A673 (cell line): ENCODE measurements at regions not wholly inside any gene's neighbourhood (a gene's known extent, or its start where the extent isn't known, plus 50 kb on each side); places are given as distances from the start of the nearest gene placed in this dataset.
A peak's percentile ranks its signal among the peaks of the same experiment; 100 is the strongest.

Experiments
- BruUV-seq: library from RNA; stranded (reverse); fragments of 400-500 nt; replicated peaks from 2 replicates; lab custom pipeline; 2021; lab: Mats Ljungman, UMichigan
- CTCF ChIA-PET: fragments of 300-600 bp; sonication (Branson Sonifier 250); formaldehyde crosslinking; loops from one replicate; lab custom pipeline; 2022; ENCODE audit warnings: antibody characterized with exemption; lab: Charles Lee
- POLR2A ChIA-PET: fragments of 300-600 bp; sonication (Branson Sonifier 250); formaldehyde crosslinking; loops from one replicate; lab custom pipeline; 2022; ENCODE audit warnings: antibody characterized with exemption; ENCODE audit not compliant: low non-redundant PET; lab: Charles Lee
- DNase-seq: peaks from one replicate; pipeline ENCODE4 v3.0.0-alpha.2; 2015; ENCODE audit warnings: low spot score
- H3K27ac ChIP-seq: fragments of 200-600 bp; sonication (generic); 2 replicates; pipeline ENCODE4 v1.5.1; 2016; ENCODE audit warnings: mixed run types, low read depth, mild to moderate bottlenecking, mixed read lengths, antibody characterized with exemption, low read length; ENCODE audit not compliant: poor library complexity, severe bottlenecking
- H3K27me3 ChIP-seq: fragments of 200-600 bp; sonication (generic); replicated peaks from 2 replicates; pipeline ENCODE4 v1.6.1; 2017; ENCODE audit warnings: mixed run types, low read depth, mild to moderate bottlenecking, mixed read lengths, antibody characterized with exemption, low read length; ENCODE audit not compliant: insufficient read depth, poor library complexity
- H3K36me3 ChIP-seq: fragments of 200-600 bp; sonication (generic); 2 replicates; pipeline ENCODE4 v1.6.1; 2016; ENCODE audit warnings: mixed run types, mild to moderate bottlenecking, mixed read lengths, antibody characterized with exemption, low read length; ENCODE audit not compliant: insufficient read depth, poor library complexity, severe bottlenecking
- H3K4me1 ChIP-seq: fragments of 200-600 bp; sonication (generic); 2 replicates; pipeline ENCODE4 v1.6.1; 2017; ENCODE audit warnings: mixed run types, mild to moderate bottlenecking, mixed read lengths, antibody characterized with exemption, low read length; ENCODE audit not compliant: insufficient read depth, poor library complexity, severe bottlenecking
- H3K4me3 ChIP-seq: fragments of 200-600 bp; sonication (generic); 2 replicates; pipeline ENCODE4 v1.5.1; 2016; ENCODE audit warnings: low read depth, mixed run types, mild to moderate bottlenecking, mixed read lengths, low read length; ENCODE audit not compliant: poor library complexity, severe bottlenecking
- H3K9me3 ChIP-seq: fragments of 200-600 bp; sonication (generic); 2 replicates; pipeline ENCODE4 v1.6.1; 2016; ENCODE audit warnings: mixed run types, low read depth, mild to moderate bottlenecking, mixed read lengths, antibody characterized with exemption, low read length; ENCODE audit not compliant: poor library complexity, severe bottlenecking
- CTCF ChIP-seq: fragments of 300-800, 200-600 bp; sonication (generic); conservative IDR thresholded peaks from 2 replicates; pipeline ENCODE4 v1.5.1; 2017; ENCODE audit warnings: low read depth, mild to moderate bottlenecking, antibody characterized with exemption, low read length, moderate library complexity, mixed read lengths
- EZH2 ChIP-seq: fragments of 200-600 bp; sonication (generic); IDR thresholded peaks from 2 replicates; pipeline ENCODE4 v1.6.1; 2017; ENCODE audit warnings: borderline replicate concordance, low read depth, mild to moderate bottlenecking, mixed read lengths, antibody characterized with exemption, low read length; ENCODE audit not compliant: poor library complexity, severe bottlenecking
- intact Hi-C: fragments of 100-400 bp; cut with micrococcal nuclease; formaldehyde crosslinking; loops from one replicate; pipeline ENCODE4 v1.10.0; 2022; ENCODE audit not compliant: unreplicated experiment

- H3K27me3 ChIP-seq = peaks cover 72% of the 10 kb centered on the region
- ChIA-PET POLR2A (no interaction called here), CTCF (no interaction called here)
- H3K4me1 ChIP-seq = peaks cover 17% of the 10 kb centered on the region
- no peak overlapping the region for H3K27ac ChIP-seq
- intact Hi-C loops = loop anchor here (5.0 kb wide), 1 partner anchor 40 kb away; no protein-coding TSS in a partner anchor
- H3K4me3 ChIP-seq = no peak overlapping the region
- no peaks in the 10 kb centered on the region for H3K36me3 ChIP-seq
- DNase-seq = no peak
- TF ChIP-seq CTCF = no peak
- no peak for TF ChIP-seq EZH2
- BruUV-seq = no TSS peak
- no peaks in the 10 kb centered on the region for H3K9me3 ChIP-seq
These were observed 307.5 kb downstream of the ETNK1 start for GRCh38 chr12:22932431-22932830.

DNA sequence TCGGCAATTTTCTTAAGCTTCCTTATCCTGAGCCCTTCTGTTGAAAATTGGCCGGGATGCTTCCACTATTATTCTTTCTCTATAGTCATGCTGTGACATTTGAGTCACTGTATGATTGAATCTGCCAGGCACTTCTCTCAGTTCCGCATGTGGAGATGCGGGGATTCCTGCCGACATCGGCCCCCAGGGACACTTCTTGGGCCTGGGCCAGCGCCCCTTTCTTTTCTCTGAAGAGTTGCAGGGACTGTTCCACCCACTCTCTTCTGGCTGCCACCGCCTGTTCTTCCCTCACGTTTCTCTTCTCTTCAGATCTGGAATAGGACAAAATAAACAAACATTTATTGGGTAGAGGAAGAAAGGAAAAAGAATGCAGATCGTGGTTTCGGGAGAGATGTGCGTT lies 310.1 kb downstream of the ETNK1 start:
- POLR2A ChIA-PET = no interaction called here
- BruUV-seq = no TSS peak
- DNase-seq = peak; percentile 96
- no peak for TF ChIP-seq EZH2
- peak overlapping the region; percentile 29 for H3K4me3 ChIP-seq
- H3K36me3 ChIP-seq = no peaks in the 10 kb centered on the region
- no peaks in the 10 kb centered on the region for H3K9me3 ChIP-seq
- H3K4me1 ChIP-seq = peaks cover 17% of the 10 kb centered on the region
- peaks cover 76% of the 10 kb centered on the region for H3K27me3 ChIP-seq
- intact Hi-C loops = no loop called here
- CTCF ChIA-PET = no interaction called here
- no peak overlapping the region for H3K27ac ChIP-seq

GRCh38 chr12:22935501-22935900 lies 310.5 kb downstream of the ETNK1 start:
- ChIA-PET POLR2A (no interaction called here), CTCF (no interaction called here)
- intact Hi-C loops = no loop called here
- no TSS peak for BruUV-seq
- Histone ChIP-seq H3K4me1 (peaks cover 17% of the 10 kb centered on the region), H3K27ac (no peak overlapping the region), H3K27me3 (peaks cover 71% of the 10 kb centered on the region), H3K36me3 (no peaks in the 10 kb centered on the region), H3K9me3 (no peaks in the 10 kb centered on the region), H3K4me3 (peak overlapping the region; percentile 29)
- peak; percentile 64 for DNase-seq
- TF ChIP-seq CTCF (no peak), EZH2 (no peak)

DNA sequence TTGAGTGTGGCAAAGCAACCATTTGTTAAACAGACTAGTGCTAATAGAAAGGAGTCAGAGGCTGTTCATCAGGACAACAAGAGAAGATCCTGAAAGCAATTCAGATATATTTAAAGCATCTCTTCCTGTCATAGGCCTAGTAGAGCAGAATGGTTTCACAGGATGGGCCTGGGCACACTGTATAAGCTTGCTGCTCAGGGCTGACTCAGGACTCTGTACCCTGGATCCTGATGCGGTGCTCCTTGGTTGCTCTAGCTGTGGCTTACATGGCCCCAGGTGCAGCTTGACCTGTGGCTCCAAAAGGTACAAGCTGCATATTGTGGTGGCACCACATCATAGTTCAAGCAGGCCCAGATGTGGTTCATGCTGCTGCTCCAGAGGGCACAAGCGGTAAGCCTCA lies 313.4 kb downstream of the ETNK1 start:
- H3K9me3 ChIP-seq = no peaks in the 10 kb centered on the region
- TF ChIP-seq EZH2 (no peak), CTCF (no peak)
- no TSS peak for BruUV-seq
- H3K36me3 ChIP-seq = no peaks in the 10 kb centered on the region
- H3K4me1 ChIP-seq = peaks cover 17% of the 10 kb centered on the region
- peaks cover 65% of the 10 kb centered on the region for H3K27me3 ChIP-seq
- intact Hi-C loops = no loop called here
- DNase-seq = no peak
- H3K27ac ChIP-seq = no peak overlapping the region
- ChIA-PET CTCF (no interaction called here), POLR2A (no interaction called here)
- H3K4me3 ChIP-seq = no peak overlapping the region
